Stimulated activated naive CD8-positive, alpha-beta T cell treated with anti-CD3 and anti-CD28 coated beads, Interleukin-15, Interleukin-2, amounts not matched to agents 100 ng/mL and 50 ng/mL, for 24 hours (primary cell): ENCODE measurements at regions not wholly inside any gene's neighbourhood (a gene's known extent, or its start where the extent isn't known, plus 50 kb on each side); places are given as distances from the start of the nearest gene placed in this dataset.
"Not testable (repeated sequence)": the region's sequence is repeated elsewhere in the genome, so short reads cannot be mapped to it uniquely, and the experiment has no call there.

Experiments
- H3K27ac Mint-ChIP-seq: one replicate; pipeline ENCODE4 v1.8.0; 2021; ENCODE audit warnings: mild to moderate bottlenecking, mixed read lengths
- H3K27me3 Mint-ChIP-seq: one replicate; pipeline ENCODE4 v1.8.0; 2021; ENCODE audit warnings: mixed read lengths
- H3K36me3 Mint-ChIP-seq: one replicate; pipeline ENCODE4 v1.8.0; 2021; ENCODE audit warnings: low read depth, mixed read lengths
- H3K4me1 Mint-ChIP-seq: one replicate; pipeline ENCODE4 v1.8.0; 2021; ENCODE audit warnings: low read depth, mixed read lengths
- H3K4me3 Mint-ChIP-seq: one replicate; pipeline ENCODE4 v1.8.0; 2021; ENCODE audit warnings: mild to moderate bottlenecking, mixed read lengths
- H3K9me3 Mint-ChIP-seq: one replicate; pipeline ENCODE4 v1.8.0; 2021; ENCODE audit warnings: mixed read lengths

GRCh38 chr6:140285471-140285870 is 911.0 kb upstream of the CITED2 start:
- H3K36me3 Mint-ChIP-seq, result no peaks in the 10 kb centered on the region
- H3K27me3 Mint-ChIP-seq, result peaks cover 4% of the 10 kb centered on the region
- no peak overlapping the region for H3K27ac Mint-ChIP-seq
- H3K4me3 Mint-ChIP-seq, result no peak overlapping the region
- no peaks in the 10 kb centered on the region for H3K4me1 Mint-ChIP-seq
- no peaks in the 10 kb centered on the region for H3K9me3 Mint-ChIP-seq

GRCh38 chr6:140284871-140285270 is 910.4 kb upstream of the CITED2 start:
- Mint-ChIP-seq H3K36me3 (no peaks in the 10 kb centered on the region), H3K27ac (no peak overlapping the region), H3K4me1 (no peaks in the 10 kb centered on the region), H3K27me3 (peaks cover 4% of the 10 kb centered on the region), H3K4me3 (no peak overlapping the region), H3K9me3 (no peaks in the 10 kb centered on the region)

- no peak overlapping the region for H3K4me3 Mint-ChIP-seq
- H3K9me3 Mint-ChIP-seq, result no peaks in the 10 kb centered on the region
- no peak overlapping the region for H3K27ac Mint-ChIP-seq
- no peaks in the 10 kb centered on the region for H3K36me3 Mint-ChIP-seq
- no peaks in the 10 kb centered on the region for H3K4me1 Mint-ChIP-seq
- no peaks in the 10 kb centered on the region for H3K27me3 Mint-ChIP-seq
Measured at GRCh38 chr6:140283197-140283596, 908.7 kb upstream of the CITED2 start.

GRCh38 chr6:140281767-140282166 is 907.3 kb upstream of the CITED2 start:
- Mint-ChIP-seq H3K4me3 (no peak overlapping the region), H3K27ac (no peak overlapping the region), H3K27me3 (no peaks in the 10 kb centered on the region), H3K9me3 (no peaks in the 10 kb centered on the region), H3K4me1 (no peaks in the 10 kb centered on the region), H3K36me3 (no peaks in the 10 kb centered on the region)

GRCh38 chr6:140281236-140281635 is 906.8 kb upstream of the CITED2 start:
- Mint-ChIP-seq H3K27ac (no peak overlapping the region), H3K36me3 (no peaks in the 10 kb centered on the region), H3K4me1 (no peaks in the 10 kb centered on the region), H3K27me3 (no peaks in the 10 kb centered on the region), H3K9me3 (no peaks in the 10 kb centered on the region), H3K4me3 (no peak overlapping the region)

GRCh38 chr6:140276719-140277118 is 902.3 kb upstream of the CITED2 start:
- Mint-ChIP-seq H3K27me3 (no peaks in the 10 kb centered on the region), H3K36me3 (no peaks in the 10 kb centered on the region), H3K9me3 (no peaks in the 10 kb centered on the region), H3K4me1 (no peaks in the 10 kb centered on the region), H3K27ac (no peak overlapping the region), H3K4me3 (no peak overlapping the region)

GRCh38 chr6:140276133-140276532 is 901.7 kb upstream of the CITED2 start:
- H3K9me3 Mint-ChIP-seq, result no peaks in the 10 kb centered on the region
- no peak overlapping the region for H3K27ac Mint-ChIP-seq
- H3K4me3 Mint-ChIP-seq, result no peak overlapping the region
- no peaks in the 10 kb centered on the region for H3K27me3 Mint-ChIP-seq
- H3K4me1 Mint-ChIP-seq, result no peaks in the 10 kb centered on the region
- no peaks in the 10 kb centered on the region for H3K36me3 Mint-ChIP-seq

GRCh38 chr6:140275725-140276124 is 901.3 kb upstream of the CITED2 start:
- Mint-ChIP-seq H3K4me1 (no peaks in the 10 kb centered on the region), H3K36me3 (no peaks in the 10 kb centered on the region), H3K9me3 (no peaks in the 10 kb centered on the region), H3K27ac (no peak overlapping the region), H3K4me3 (no peak overlapping the region), H3K27me3 (no peaks in the 10 kb centered on the region)

GRCh38 chr6:140274548-140274947 is 900.1 kb upstream of the CITED2 start:
- H3K4me1 Mint-ChIP-seq, result no peaks in the 10 kb centered on the region
- H3K36me3 Mint-ChIP-seq, result no peaks in the 10 kb centered on the region
- H3K27me3 Mint-ChIP-seq, result no peaks in the 10 kb centered on the region
- no peak overlapping the region for H3K27ac Mint-ChIP-seq
- no peaks in the 10 kb centered on the region for H3K9me3 Mint-ChIP-seq
- H3K4me3 Mint-ChIP-seq, result no peak overlapping the region

- Mint-ChIP-seq H3K4me1 (no peaks in the 10 kb centered on the region), H3K4me3 (no peak overlapping the region), H3K36me3 (no peaks in the 10 kb centered on the region), H3K27ac (no peak overlapping the region), H3K9me3 (no peaks in the 10 kb centered on the region), H3K27me3 (peaks cover 3% of the 10 kb centered on the region)
Measured at GRCh38 chr6:140271759-140272377, 897.4 kb upstream of the CITED2 start.

GRCh38 chr6:140269591-140270165 is 895.2 kb upstream of the CITED2 start:
- Mint-ChIP-seq H3K27ac (no peak overlapping the region), H3K27me3 (peaks cover 3% of the 10 kb centered on the region), H3K4me3 (no peak overlapping the region), H3K4me1 (no peaks in the 10 kb centered on the region), H3K36me3 (no peaks in the 10 kb centered on the region), H3K9me3 (no peaks in the 10 kb centered on the region)

GRCh38 chr6:140264431-140264830 is 890.0 kb upstream of the CITED2 start:
- Mint-ChIP-seq H3K4me1 (no peaks in the 10 kb centered on the region), H3K9me3 (no peaks in the 10 kb centered on the region), H3K27me3 (peaks cover 3% of the 10 kb centered on the region), H3K27ac (no peak overlapping the region), H3K4me3 (no peak overlapping the region), H3K36me3 (no peaks in the 10 kb centered on the region)

- not testable (repeated sequence) for H3K9me3 Mint-ChIP-seq, H3K27me3 Mint-ChIP-seq, H3K27ac Mint-ChIP-seq, H3K36me3 Mint-ChIP-seq, H3K4me3 Mint-ChIP-seq, H3K4me1 Mint-ChIP-seq
Measured at GRCh38 chr6:140258302-140258701, 883.9 kb upstream of the CITED2 start.

- H3K9me3 Mint-ChIP-seq, result no peaks in the 10 kb centered on the region
Measured at GRCh38 chr6:140256248-140256647, 881.8 kb upstream of the CITED2 start.

GRCh38 chr6:140253096-140253495 is 878.6 kb upstream of the CITED2 start:
- H3K4me3 Mint-ChIP-seq, result no peak overlapping the region
- no peaks in the 10 kb centered on the region for H3K9me3 Mint-ChIP-seq
- no peak overlapping the region for H3K27ac Mint-ChIP-seq
- H3K36me3 Mint-ChIP-seq, result no peaks in the 10 kb centered on the region
- H3K27me3 Mint-ChIP-seq, result peaks cover 2% of the 10 kb centered on the region
- H3K4me1 Mint-ChIP-seq, result no peaks in the 10 kb centered on the region

More at GRCh38 chr6:140256248-140256647, 881.8 kb upstream of the CITED2 start:
- no peaks in the 10 kb centered on the region for H3K4me1 Mint-ChIP-seq
- H3K27ac Mint-ChIP-seq, result no peak overlapping the region
- no peak overlapping the region for H3K4me3 Mint-ChIP-seq
- no peaks in the 10 kb centered on the region for H3K36me3 Mint-ChIP-seq
- peaks cover 2% of the 10 kb centered on the region for H3K27me3 Mint-ChIP-seq

- Mint-ChIP-seq H3K4me1 (no peaks in the 10 kb centered on the region), H3K36me3 (no peaks in the 10 kb centered on the region), H3K9me3 (no peaks in the 10 kb centered on the region), H3K27ac (no peak overlapping the region), H3K27me3 (peaks cover 6% of the 10 kb centered on the region), H3K4me3 (no peak overlapping the region)
Measured at GRCh38 chr6:140252099-140252498, 877.7 kb upstream of the CITED2 start.
